ENCODE measurements at regions not wholly inside any gene's neighbourhood (a gene's known extent, or its start where the extent isn't known, plus 50 kb on each side); places are given as distances from the start of the nearest gene placed in this dataset.

DNA sequence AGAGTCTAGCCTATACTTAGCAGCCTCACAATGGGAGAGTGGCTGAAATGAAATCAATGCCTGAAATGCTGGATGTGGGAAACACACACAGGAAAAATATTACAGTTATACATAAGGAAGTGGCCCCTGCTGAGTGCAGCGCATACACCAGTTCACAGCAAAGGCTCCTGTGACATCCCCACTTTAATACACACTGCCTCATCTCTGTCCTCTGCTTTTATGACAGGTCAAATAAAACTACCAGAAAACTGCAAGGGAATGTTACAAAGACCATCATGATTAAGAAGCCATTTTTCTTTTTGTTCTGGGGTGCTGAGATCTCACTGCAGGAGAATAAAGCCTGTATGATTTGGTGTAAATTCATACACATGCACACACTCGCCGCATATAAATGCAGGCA is 214.3 kb downstream of the ARRDC4 start:
- Histone ChIP-seq H3K4me1 (no peaks in the 10 kb centered on the region), H3K27ac (no peak overlapping the region), H3K4me3 (no peak overlapping the region), H3K9me3 (no peaks in the 10 kb centered on the region), H3K4me2 (no peak overlapping the region)
- ChIA-PET POLR2A (no interaction called here), CTCF (interaction anchor here (1.4 kb wide), 1 partner anchor 12 kb away, joined by 4 read pairs; no protein-coding TSS in a partner anchor)
- DNase-seq (ENCODE audit: low read depth in 1 of 2, low spot score in 1 of 2) (no peak), ATAC-seq (no peak), FAIRE-seq (no peak)
- TF ChIP-seq REST (IDR thresholded peaks at IDR 0.05) (no peak), NPAS2 (CRISPR knock-in tag; IDR thresholded peaks at IDR 0.05; ENCODE audit: borderline replicate concordance) (no peak), CHD4 (IDR thresholded peaks at IDR 0.05; ENCODE audit: borderline replicate concordance) (no peak), HOXB13 (CRISPR knock-in tag; IDR thresholded peaks at IDR 0.05; ENCODE audit: low read depth) (no peak), ESRRA (IDR thresholded peaks at IDR 0.05; ENCODE audit: borderline replicate concordance, low read length) (no peak), ATOH8 (CRISPR knock-in tag; IDR thresholded peaks at IDR 0.05; ENCODE audit: low read depth) (no peak), SREBF2 (IDR thresholded peaks at IDR 0.05) (no peak), PHF8 (IDR thresholded peaks at IDR 0.05; ENCODE audit: borderline replicate concordance, low read depth) (no peak), CBX2 (IDR thresholded peaks at IDR 0.05; ENCODE audit: borderline replicate concordance, low read depth) (no peak), E2F6 (IDR thresholded peaks at IDR 0.05; ENCODE audit: borderline replicate concordance, low read depth) (no peak), KDM1A (IDR thresholded peaks at IDR 0.05; ENCODE audit: low read depth) (no peak), MYC (IDR thresholded peaks at IDR 0.05; ENCODE audit: borderline replicate concordance, low read length) (no peak), JUNB (IDR thresholded peaks at IDR 0.05) (no peak), TFCP2L1 (CRISPR knock-in tag; IDR thresholded peaks at IDR 0.05) (no peak), CBX8 (IDR thresholded peaks at IDR 0.05) (no peak), PBX3 (IDR thresholded peaks at IDR 0.05) (no peak), HOXB5 (CRISPR knock-in tag; IDR thresholded peaks at IDR 0.05) (no peak)
- TF ChIP-seq, protein P1, sequence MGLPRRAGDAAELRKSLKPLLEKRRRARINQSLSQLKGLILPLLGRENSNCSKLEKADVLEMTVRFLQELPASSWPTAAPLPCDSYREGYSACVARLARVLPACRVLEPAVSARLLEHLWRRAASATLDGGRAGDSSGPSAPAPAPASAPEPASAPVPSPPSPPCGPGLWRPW (IDR thresholded peaks at IDR 0.05): no peak
- TF ChIP-seq, protein P2, sequence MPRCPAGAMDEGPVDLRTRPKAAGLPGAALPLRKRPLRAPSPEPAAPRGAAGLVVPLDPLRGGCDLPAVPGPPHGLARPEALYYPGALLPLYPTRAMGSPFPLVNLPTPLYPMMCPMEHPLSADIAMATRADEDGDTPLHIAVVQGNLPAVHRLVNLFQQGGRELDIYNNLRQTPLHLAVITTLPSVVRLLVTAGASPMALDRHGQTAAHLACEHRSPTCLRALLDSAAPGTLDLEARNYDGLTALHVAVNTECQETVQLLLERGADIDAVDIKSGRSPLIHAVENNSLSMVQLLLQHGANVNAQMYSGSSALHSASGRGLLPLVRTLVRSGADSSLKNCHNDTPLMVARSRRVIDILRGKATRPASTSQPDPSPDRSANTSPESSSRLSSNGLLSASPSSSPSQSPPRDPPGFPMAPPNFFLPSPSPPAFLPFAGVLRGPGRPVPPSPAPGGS (IDR thresholded peaks at IDR 0.05): no peak
- TF ChIP-seq, protein P3, sequence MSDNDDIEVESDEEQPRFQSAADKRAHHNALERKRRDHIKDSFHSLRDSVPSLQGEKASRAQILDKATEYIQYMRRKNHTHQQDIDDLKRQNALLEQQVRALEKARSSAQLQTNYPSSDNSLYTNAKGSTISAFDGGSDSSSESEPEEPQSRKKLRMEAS (IDR thresholded peaks at IDR 0.05): no peak
- WGBS (ENCODE audit: missing lambda C conversion rate): 23% methylated on average over 3 of the region's 3 CpGs

Measured in A549 (cell line).